ENCODE measurements at regions not wholly inside any gene's neighbourhood (a gene's known extent, or its start where the extent isn't known, plus 50 kb on each side); places are given as distances from the start of the nearest gene placed in this dataset.

- Histone ChIP-seq H3K9me3 (replicated peaks; ENCODE audit: low read length) (no peaks in the 10 kb centered on the region), H3K27me3 (ENCODE audit: control insufficient read depth, insufficient read depth, low read length) (peaks cover 3% of the 10 kb centered on the region), H3K4me2 (ENCODE audit: low read length) (no peak overlapping the region), H3K9ac (ENCODE audit: low read depth, low read length) (no peak overlapping the region), H3K4me1 (ENCODE audit: control insufficient read depth, insufficient read depth, low read length) (no peaks in the 10 kb centered on the region), H3K36me3 (ENCODE audit: insufficient read depth, low read length) (no peaks in the 10 kb centered on the region), H3K4me3 (ENCODE audit: low read length) (no peak overlapping the region)
Measured at GRCh38 chr12:114770323-114770722, 86.3 kb upstream of the TBX3 start.

DNA sequence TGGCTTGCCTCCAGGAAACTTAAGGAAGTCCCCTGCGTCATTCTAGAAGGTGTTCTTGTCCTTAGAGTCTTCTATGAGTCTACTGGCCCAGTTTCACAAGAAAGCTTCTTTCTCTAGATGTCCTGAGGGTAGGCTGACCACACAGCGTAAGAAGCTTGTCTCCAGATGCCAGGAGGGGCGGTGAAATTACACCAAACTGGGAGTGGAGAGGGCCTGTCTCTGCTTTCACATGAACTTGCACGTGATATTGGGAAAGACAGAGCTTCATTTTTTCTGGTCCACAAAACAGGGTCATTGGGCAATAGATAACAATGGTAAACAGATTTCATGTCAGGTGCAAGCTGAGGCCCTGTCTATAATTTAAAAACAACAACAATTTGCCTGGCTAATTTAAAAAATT, 85.7 kb upstream of the TBX3 start:
- H3K4me3 ChIP-seq (ENCODE audit: low read length), result no peak overlapping the region
- H3K27me3 ChIP-seq (ENCODE audit: control insufficient read depth, insufficient read depth, low read length), result peaks cover 3% of the 10 kb centered on the region

DNA sequence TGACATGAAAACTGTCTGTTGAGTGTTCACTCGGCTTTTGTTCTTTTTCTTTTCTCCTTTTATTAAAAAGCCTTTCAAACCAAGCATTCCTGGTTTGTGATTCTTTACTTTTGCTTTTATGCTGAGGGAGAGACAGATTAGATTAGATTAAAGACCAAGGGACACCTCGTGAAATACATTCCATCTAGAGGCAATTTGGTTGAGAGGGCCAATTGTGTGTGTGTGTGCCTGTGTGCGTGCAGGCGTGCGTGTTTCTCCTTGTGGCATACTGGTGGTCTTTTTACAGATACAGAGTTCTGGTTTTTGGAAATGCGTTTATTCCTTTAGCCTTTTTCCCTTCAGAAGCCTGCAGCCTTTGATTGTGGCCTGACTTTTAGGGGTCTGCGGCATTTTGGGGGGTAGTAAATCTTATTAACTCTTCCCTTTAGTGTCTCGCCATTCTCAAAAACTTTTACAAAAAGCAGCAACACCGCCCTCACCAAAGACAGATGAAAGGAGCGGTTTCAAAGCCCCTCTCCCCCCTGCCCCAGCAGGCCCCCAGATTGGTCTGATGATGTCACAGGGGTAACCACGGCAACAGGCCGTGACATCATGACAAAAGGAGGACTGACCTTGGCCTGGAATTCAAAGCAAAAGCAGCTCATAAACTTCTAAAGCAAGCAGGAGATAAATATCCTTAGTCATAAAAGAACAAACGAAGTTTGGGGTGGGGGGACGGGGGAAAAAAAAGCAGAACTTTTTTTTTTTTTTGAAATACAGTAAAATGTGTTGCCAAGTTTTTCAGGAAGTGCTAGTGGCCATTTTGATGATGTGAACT, 84.1 kb upstream of the TBX3 start:
- no peaks in the 10 kb centered on the region for H3K36me3 ChIP-seq (ENCODE audit: insufficient read depth, low read length)
- no peaks in the 10 kb centered on the region for H3K4me1 ChIP-seq (ENCODE audit: control insufficient read depth, insufficient read depth, low read length)
- H3K9me3 ChIP-seq (replicated peaks; ENCODE audit: low read length), result no peaks in the 10 kb centered on the region
- H3K4me3 ChIP-seq (ENCODE audit: low read length), result no peak overlapping the region
- peaks cover 3% of the 10 kb centered on the region for H3K27me3 ChIP-seq (ENCODE audit: control insufficient read depth, insufficient read depth, low read length)
- H3K4me2 ChIP-seq (ENCODE audit: low read length), result no peak overlapping the region
- no peak overlapping the region for H3K9ac ChIP-seq (ENCODE audit: low read depth, low read length)

More for the DNA sequence above, 85.7 kb upstream of the TBX3 start:
- no peaks in the 10 kb centered on the region for H3K36me3 ChIP-seq (ENCODE audit: insufficient read depth, low read length)
- no peak overlapping the region for H3K4me2 ChIP-seq (ENCODE audit: low read length)
- H3K4me1 ChIP-seq (ENCODE audit: control insufficient read depth, insufficient read depth, low read length), result no peaks in the 10 kb centered on the region
- H3K9ac ChIP-seq (ENCODE audit: low read depth, low read length), result no peak overlapping the region
- no peaks in the 10 kb centered on the region for H3K9me3 ChIP-seq (replicated peaks; ENCODE audit: low read length)

DNA sequence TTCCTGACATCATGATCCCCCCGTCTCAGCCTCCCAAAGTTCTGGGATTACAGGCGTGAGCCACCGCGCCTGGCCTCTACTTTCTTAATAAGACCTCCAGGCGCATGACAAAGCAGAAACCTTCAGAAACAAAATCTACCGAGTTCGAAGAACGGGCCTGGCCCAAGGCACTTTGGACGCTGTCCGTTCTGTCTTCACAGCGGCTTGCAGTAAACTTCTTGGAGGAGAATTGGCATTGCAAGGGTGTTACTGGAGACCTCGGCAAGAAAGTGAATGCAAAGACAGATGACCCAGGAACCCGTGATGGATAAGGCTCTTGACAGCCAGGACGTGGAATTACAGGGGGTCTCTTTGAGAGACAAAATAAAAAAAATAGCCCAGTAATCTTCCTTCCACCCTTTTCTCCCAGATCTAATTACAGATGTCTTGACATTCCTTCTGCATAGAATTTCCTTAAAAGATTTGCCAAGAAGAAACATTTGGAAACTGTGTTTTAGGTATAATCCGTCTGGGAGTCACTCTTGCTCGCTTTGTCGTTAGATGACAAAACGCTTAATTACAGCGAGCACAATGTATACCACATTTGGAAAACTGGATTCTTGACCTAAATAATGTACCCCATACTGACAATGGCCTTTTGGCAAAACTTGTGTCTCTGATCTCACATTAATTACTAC, 83.2 kb upstream of the TBX3 start:
- peaks cover 3% of the 10 kb centered on the region for H3K27me3 ChIP-seq (ENCODE audit: control insufficient read depth, insufficient read depth, low read length)
- H3K4me1 ChIP-seq (ENCODE audit: control insufficient read depth, insufficient read depth, low read length), result no peaks in the 10 kb centered on the region
- H3K36me3 ChIP-seq (ENCODE audit: insufficient read depth, low read length), result no peaks in the 10 kb centered on the region
- H3K4me3 ChIP-seq (ENCODE audit: low read length), result no peak overlapping the region
- no peak overlapping the region for H3K9ac ChIP-seq (ENCODE audit: low read depth, low read length)
- H3K9me3 ChIP-seq (replicated peaks; ENCODE audit: low read length), result no peaks in the 10 kb centered on the region
- H3K4me2 ChIP-seq (ENCODE audit: low read length), result no peak overlapping the region

DNA sequence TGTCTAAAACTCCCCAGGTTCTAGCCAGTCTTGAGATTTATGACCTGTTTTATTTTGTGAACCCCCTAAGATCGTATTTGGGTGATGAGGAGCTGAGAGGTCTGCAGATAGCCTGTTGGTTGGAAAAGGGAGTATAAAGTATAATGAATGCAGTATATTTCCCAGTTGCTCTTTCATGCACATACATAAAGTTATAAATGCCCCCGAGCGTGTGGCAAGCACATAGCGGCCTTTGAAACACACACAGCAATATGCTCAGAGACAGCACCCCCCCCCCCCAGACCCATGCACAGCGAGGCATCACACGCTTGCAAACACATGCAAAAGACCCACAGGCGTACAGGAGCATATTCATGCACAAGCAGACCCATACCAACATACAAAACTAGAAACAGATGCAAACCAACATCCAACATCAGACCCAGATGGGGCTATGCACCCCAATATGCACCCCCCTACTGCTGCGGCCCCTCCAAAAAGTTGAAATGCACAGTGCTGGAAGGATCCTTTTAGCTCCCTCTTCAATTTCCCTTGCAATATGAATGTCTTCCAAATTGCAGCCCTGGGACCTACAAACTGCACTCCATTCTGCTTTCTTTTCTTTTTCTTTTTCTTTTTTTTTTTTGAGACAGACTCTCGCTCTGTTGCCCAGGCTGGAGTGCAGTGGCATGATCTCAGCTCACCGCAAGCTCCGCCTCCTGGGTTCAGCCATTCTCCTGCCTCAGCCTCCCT, 82.2 kb upstream of the TBX3 start:
- Histone ChIP-seq H3K4me1 (ENCODE audit: control insufficient read depth, insufficient read depth, low read length) (no peaks in the 10 kb centered on the region), H3K9ac (ENCODE audit: low read depth, low read length) (no peak overlapping the region)

DNA sequence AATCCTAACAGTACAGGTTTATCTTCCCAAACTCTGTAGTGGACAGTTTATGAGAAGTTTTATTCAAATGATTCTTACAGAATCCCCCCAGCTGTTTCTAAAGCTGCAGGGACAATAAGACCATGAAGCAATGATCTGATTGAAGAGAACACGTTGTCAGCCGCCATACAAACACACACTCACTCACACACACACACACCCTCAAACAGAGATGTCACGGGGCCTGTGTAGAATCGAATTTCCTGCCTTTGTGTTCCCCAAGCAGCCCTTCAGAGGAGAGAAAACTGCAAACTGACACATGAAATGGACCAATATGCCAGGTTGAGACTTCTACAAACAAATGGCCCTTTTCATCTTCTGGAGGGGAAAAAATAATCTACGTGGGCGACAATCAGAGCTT, 80.5 kb upstream of the TBX3 start:
- no peak overlapping the region for H3K4me3 ChIP-seq (ENCODE audit: low read length)
- H3K4me1 ChIP-seq (ENCODE audit: control insufficient read depth, insufficient read depth, low read length), result peaks cover 8% of the 10 kb centered on the region
- no peak overlapping the region for H3K4me2 ChIP-seq (ENCODE audit: low read length)
- peaks cover 3% of the 10 kb centered on the region for H3K27me3 ChIP-seq (ENCODE audit: control insufficient read depth, insufficient read depth, low read length)
- H3K9ac ChIP-seq (ENCODE audit: low read depth, low read length), result no peak overlapping the region
- H3K9me3 ChIP-seq (replicated peaks; ENCODE audit: low read length), result no peaks in the 10 kb centered on the region
- H3K36me3 ChIP-seq (ENCODE audit: insufficient read depth, low read length), result no peaks in the 10 kb centered on the region

More for the DNA sequence above, 82.2 kb upstream of the TBX3 start:
- Histone ChIP-seq H3K4me2 (ENCODE audit: low read length) (no peak overlapping the region), H3K9me3 (replicated peaks; ENCODE audit: low read length) (no peaks in the 10 kb centered on the region), H3K4me3 (ENCODE audit: low read length) (no peak overlapping the region), H3K36me3 (ENCODE audit: insufficient read depth, low read length) (no peaks in the 10 kb centered on the region), H3K27me3 (ENCODE audit: control insufficient read depth, insufficient read depth, low read length) (peaks cover 3% of the 10 kb centered on the region)

DNA sequence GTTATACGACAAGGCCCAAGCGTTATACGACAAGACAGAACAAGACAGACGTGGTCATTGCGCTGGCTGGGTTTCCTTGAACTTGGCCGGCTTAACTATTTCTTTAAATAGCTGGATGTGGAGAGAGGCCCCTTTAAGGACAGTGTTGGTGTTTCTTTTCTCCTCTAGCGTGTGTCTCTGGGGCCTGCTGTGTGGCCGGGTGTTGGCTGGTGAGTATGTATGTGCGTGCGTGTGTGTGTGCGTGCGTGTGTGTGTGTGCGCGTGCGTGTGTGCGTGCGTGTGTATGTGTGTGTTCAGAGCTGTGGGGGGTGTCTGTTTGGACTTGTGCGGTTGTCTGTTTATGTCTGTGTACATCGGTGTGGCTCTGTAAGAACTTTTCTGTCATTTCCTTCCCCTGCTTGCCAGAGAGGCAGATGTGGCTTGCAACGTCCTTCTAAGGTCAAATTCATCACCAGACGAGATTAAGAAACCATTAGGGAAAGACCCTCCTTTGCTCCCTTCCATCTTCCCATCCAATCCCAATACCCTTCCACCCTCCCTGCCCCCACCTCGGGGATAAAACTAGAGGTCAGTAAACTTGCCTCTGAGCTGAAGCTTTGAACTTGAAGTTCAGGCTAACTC, 78.6 kb upstream of the TBX3 start:
- Histone ChIP-seq H3K9ac (ENCODE audit: low read depth, low read length) (no peak overlapping the region), H3K9me3 (replicated peaks; ENCODE audit: low read length) (no peaks in the 10 kb centered on the region), H3K4me2 (ENCODE audit: low read length) (no peak overlapping the region), H3K27me3 (ENCODE audit: control insufficient read depth, insufficient read depth, low read length) (peaks cover 3% of the 10 kb centered on the region), H3K4me3 (ENCODE audit: low read length) (no peak overlapping the region), H3K4me1 (ENCODE audit: control insufficient read depth, insufficient read depth, low read length) (peaks cover 8% of the 10 kb centered on the region), H3K36me3 (ENCODE audit: insufficient read depth, low read length) (no peaks in the 10 kb centered on the region)

GRCh38 chr12:114760151-114760877, 76.3 kb upstream of the TBX3 start:
- H3K4me2 ChIP-seq (ENCODE audit: low read length), result no peak overlapping the region
- no peaks in the 10 kb centered on the region for H3K9me3 ChIP-seq (replicated peaks; ENCODE audit: low read length)
- H3K36me3 ChIP-seq (ENCODE audit: insufficient read depth, low read length), result no peaks in the 10 kb centered on the region
- peaks cover 8% of the 10 kb centered on the region for H3K4me1 ChIP-seq (ENCODE audit: control insufficient read depth, insufficient read depth, low read length)
- no peak overlapping the region for H3K4me3 ChIP-seq (ENCODE audit: low read length)
- no peaks in the 10 kb centered on the region for H3K27me3 ChIP-seq (ENCODE audit: control insufficient read depth, insufficient read depth, low read length)
- no peak overlapping the region for H3K9ac ChIP-seq (ENCODE audit: low read depth, low read length)

- peaks cover 8% of the 10 kb centered on the region for H3K4me1 ChIP-seq (ENCODE audit: control insufficient read depth, insufficient read depth, low read length)
- H3K27me3 ChIP-seq (ENCODE audit: control insufficient read depth, insufficient read depth, low read length), result no peaks in the 10 kb centered on the region
- no peaks in the 10 kb centered on the region for H3K36me3 ChIP-seq (ENCODE audit: insufficient read depth, low read length)
- H3K4me2 ChIP-seq (ENCODE audit: low read length), result no peak overlapping the region
- H3K9me3 ChIP-seq (replicated peaks; ENCODE audit: low read length), result no peaks in the 10 kb centered on the region
- H3K9ac ChIP-seq (ENCODE audit: low read depth, low read length), result no peak overlapping the region
- no peak overlapping the region for H3K4me3 ChIP-seq (ENCODE audit: low read length)
Measured at GRCh38 chr12:114759635-114760034, 75.7 kb upstream of the TBX3 start.

DNA sequence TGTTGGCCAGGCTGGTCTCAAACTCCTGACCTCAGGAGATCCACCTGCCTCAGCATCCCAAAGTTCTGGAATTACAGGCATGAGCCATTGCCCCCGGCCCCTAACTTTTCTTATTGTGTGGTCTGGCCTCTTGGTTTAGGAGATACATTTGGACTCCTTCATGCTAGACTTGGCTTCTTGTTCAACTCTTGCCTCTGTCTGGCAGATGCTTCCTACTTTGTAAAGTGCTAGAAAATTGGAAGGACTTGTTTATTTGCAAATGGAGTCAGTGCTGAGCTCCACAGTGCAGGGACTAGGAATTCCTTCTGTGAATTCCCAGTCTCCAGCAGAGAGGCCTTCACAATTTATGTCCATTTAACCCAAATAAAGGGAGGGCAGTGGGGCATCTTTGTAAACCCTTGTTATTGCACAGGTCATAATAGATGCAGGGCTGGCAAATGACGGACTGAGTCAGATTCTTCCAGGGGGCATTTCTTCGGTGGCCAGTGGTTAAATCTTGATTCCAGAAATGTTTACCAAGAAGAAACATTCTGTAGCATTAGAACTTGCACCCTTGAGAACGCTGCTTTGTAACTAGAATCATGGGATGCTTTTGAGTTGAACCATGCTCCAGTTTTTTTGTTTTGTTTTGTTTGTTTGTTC, 73.8 kb upstream of the TBX3 start:
- no peaks in the 10 kb centered on the region for H3K36me3 ChIP-seq (ENCODE audit: insufficient read depth, low read length)

More for the DNA sequence above, 73.8 kb upstream of the TBX3 start:
- no peak overlapping the region for H3K4me2 ChIP-seq (ENCODE audit: low read length)
- H3K9me3 ChIP-seq (replicated peaks; ENCODE audit: low read length), result no peaks in the 10 kb centered on the region
- H3K9ac ChIP-seq (ENCODE audit: low read depth, low read length), result no peak overlapping the region
- H3K27me3 ChIP-seq (ENCODE audit: control insufficient read depth, insufficient read depth, low read length), result no peaks in the 10 kb centered on the region
- H3K4me3 ChIP-seq (ENCODE audit: low read length), result no peak overlapping the region
- peaks cover 8% of the 10 kb centered on the region for H3K4me1 ChIP-seq (ENCODE audit: control insufficient read depth, insufficient read depth, low read length)

All from skeletal muscle satellite cell (primary cell).